Activated naive CD4-positive, alpha-beta T cell treated with Interleukin-2 at 50 U/mL for 16 hours (primary cell): ENCODE measurements at regions not wholly inside any gene's neighbourhood (a gene's known extent, or its start where the extent isn't known, plus 50 kb on each side); places are given as distances from the start of the nearest gene placed in this dataset.

Experiments used
- DNase-seq: peaks from one replicate; pipeline ENCODE4 v3.0.0-alpha.2; 2020

GRCh38 chr5:40274568-40274967 is 405.1 kb upstream of the PTGER4 start:
- DNase-seq: no peak

GRCh38 chr5:40273936-40274335 is 405.8 kb upstream of the PTGER4 start:
- DNase-seq: no peak

DNA sequence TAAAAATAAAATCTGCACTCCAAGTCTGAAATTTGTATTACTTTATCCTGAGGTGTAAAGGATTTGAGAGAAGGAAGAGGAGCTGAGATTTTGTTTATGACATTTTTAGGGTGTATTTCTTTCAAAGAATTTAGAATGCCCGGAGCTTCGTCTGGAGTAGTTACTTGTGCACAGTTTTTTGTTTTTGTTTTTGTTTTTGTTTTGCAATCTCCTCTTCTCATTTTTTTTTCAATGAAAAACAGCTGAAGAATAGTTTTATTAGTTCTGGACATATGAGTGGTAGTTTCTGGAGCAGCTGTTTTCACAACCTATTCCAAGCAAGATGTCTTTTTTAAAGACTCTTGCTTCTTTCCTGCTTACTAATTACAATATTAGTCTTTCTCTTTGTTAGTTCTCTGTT is 408.2 kb upstream of the PTGER4 start:
- DNase-seq: no peak

DNA sequence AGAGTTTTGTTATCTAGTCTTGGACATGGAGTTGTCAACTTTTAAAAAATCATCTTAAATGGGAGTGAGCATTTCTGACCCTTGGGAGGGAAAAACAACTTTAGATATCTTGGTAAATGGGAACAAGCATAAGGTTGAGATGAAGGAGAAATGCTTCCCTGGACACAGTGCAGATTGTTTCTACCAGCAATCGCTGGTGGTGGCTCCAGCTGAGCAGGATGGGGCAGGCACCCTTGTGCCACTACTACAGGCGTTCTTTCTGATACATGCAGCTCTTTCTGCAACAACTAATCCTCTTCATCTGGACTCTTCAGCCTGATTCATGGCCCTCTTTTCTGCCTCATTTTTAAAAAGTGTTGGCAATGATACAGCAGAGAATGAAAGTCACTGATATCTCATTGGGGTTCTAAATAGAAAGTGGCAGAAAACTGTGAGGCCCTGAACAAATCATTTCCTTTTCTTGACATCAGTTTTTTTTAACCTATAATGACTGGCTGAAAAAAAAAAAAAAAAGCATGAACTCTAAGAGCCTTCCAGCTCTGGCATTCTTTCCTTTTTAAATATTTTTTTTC is 409.4 kb upstream of the PTGER4 start:
- no peak for DNase-seq

- DNase-seq: no peak
Observed at GRCh38 chr5:40268088-40268487, 411.6 kb upstream of the PTGER4 start.

DNA sequence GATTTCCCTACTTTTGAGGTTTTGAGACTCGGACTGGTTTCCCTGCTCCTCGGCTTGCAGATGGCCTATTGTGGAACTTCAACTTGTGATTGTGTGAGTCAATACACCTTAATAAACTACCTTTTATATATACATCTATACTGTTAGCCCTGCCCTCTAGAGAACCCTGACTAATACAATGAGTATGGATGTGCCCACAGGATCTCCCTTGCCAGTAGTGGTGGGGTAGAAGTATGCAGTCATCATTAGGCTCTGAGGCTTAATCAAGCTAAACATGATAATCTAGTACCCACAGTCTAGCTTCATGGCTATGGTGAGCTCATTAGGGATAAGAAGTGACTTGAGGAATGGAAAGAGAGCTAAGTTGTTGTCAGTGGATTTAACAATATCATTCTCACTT is 412.8 kb upstream of the PTGER4 start:
- DNase-seq: no peak

- no peak for DNase-seq
Observed at GRCh38 chr5:40261984-40262383, 417.7 kb upstream of the PTGER4 start.

GRCh38 chr5:40260361-40260760 is 419.4 kb upstream of the PTGER4 start:
- DNase-seq: no peak

DNA sequence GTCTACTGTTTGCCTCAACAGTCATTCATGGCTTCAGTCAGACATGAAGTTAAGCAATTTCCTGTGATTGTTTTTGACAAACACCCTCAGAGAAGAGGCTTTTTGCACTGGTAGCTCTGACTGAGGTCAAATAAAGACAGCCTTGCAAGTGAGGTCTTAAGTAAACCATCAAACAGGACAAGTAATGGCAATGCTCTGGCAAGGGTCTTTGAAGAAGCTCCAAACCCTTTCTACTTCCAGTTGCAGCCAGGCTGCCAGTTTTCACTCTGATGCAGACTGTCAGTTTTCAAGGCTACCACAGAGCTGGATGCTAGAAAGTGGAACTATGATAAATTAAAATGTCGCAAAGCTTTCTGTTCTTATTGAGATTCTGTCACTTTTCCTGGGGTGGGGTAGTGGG is 421.5 kb upstream of the PTGER4 start:
- DNase-seq: no peak

DNA sequence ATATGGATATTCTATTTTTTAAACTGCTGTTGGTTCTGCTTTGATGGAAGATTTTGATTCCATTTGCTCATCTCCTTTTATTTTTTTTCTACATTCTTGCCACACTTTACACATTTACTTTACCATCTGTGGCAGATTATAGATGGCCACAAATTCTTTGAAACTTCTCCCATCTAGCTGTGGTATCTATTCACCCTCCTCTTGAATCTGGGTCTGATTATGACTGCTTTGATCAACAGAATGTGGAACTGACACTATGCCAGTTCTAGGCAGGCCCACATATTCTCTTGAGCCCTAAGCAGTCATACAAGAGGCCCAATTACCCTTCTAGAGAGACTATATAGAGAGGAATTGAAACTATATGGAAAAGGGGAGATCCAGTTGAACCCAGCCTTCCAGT is 439.0 kb upstream of the PTGER4 start:
- no peak for DNase-seq

GRCh38 chr5:40240111-40240510 is 439.6 kb upstream of the PTGER4 start:
- peak; percentile 56 for DNase-seq

GRCh38 chr5:40238066-40238745 is 441.5 kb upstream of the PTGER4 start:
- no peak for DNase-seq

GRCh38 chr5:40235471-40236400 is 444.0 kb upstream of the PTGER4 start:
- no peak for DNase-seq

GRCh38 chr5:40233268-40233667 is 446.4 kb upstream of the PTGER4 start:
- DNase-seq: no peak

DNA sequence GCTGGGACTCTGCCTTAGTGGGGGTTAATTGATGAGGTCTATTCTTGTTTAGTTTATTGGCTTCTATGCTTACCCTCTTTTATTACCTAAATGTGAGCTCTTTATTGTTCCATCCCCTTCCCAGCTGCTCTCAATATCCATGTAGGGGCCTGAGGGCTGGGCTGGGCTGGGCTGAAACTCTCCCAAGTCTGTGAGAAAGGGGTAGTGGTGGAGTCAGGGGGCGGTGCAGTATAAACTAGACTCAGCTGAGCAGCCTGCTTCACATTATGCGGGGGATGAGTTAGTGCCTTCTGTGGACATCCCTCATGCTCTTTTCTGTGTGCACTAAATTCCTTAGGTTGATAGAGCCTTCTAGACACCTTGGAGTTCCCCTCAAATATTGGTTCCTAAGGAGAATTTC is 451.8 kb upstream of the PTGER4 start:
- no peak for DNase-seq

DNA sequence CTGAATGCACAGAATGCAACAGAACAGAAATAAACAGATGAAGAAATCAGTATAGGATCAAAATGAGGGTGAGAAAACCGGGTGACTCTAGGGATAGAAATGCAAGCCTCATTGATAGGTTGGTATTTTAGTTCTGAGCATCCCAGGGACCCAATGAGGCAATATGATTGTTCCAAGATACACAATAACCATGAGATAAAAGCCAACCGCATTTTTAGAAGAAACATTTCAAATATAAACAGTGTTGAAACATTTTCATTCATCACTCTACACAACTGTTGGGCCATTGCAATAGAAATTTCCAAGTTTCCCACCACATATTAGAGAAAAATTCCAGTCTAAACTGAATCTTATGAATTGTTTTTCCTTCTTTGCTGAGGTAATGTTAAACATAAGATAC is 452.3 kb upstream of the PTGER4 start:
- DNase-seq: no peak

DNA sequence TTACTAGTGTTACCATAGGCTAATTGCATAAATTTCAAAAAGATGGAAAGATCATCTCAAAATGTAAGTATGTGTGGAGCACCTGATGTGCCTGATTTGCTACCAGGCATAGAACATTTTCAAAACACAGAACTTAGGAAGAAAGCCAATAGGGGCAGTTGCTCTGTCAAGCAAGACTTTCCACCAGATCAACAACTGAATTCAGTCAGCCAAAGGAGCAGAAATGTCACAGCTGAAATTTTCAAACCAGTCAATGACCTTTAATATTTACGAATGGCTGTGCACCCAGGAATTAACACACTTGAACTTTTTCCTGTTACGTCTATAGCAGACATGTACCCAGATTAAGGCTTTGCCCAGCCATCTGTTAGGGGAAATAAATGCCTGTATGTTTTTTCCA is 452.8 kb upstream of the PTGER4 start:
- no peak for DNase-seq

- peak; percentile 58 for DNase-seq
Observed at GRCh38 chr5:40225147-40225546, 454.6 kb upstream of the PTGER4 start.

- no peak for DNase-seq
Observed at GRCh38 chr5:40224421-40224820, 455.3 kb upstream of the PTGER4 start.

DNA sequence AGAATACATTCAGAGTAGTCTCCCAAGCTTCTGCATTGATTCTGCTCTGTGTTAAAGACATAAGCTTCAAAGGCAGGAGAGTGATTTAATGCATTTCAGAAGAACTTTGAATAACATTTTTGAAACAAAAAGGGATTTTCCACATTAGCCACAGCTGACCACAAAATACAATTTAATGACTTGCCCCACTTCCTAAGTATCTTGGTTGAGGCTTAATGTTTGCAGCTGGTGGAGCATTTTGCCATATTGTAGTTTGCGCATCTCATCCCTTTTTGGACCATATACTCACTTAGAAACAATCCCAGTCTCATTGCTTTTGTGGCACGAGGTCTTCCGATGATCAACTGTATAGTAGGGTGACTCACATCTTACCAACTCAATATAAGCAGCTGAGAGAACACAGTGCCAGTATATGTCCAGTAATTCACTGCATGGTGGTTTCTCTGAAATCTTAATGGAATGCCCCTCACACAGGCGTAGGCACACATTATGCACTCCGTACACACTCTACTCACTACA is 455.8 kb upstream of the PTGER4 start:
- DNase-seq: peak; percentile 47

- DNase-seq: no peak
Observed at GRCh38 chr5:40221796-40222195, 457.9 kb upstream of the PTGER4 start.

GRCh38 chr5:40221255-40221654 is 458.5 kb upstream of the PTGER4 start:
- no peak for DNase-seq

- no peak for DNase-seq
Observed at GRCh38 chr5:40220260-40220659, 459.5 kb upstream of the PTGER4 start.

DNA sequence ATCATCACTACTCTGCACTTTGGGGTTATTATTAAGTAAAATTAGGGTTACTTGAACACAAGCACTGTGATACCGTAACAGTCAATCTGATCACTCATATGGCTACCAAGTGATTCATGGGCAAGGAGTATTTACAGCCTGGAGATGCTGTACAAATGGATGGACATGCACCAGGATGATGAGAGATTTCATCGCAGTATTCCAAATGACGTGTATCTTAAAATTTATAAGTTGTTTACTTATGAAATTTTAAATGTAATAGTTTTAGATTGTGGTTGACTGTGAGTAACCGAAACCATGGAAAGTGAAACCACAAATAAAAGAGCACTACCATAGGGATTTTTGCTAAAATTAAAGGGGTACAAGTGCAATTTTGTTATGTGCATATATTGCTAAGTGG is 462.2 kb upstream of the PTGER4 start:
- no peak for DNase-seq
